NB4 (cell line): ENCODE measurements at regions not wholly inside any gene's neighbourhood (a gene's known extent, or its start where the extent isn't known, plus 50 kb on each side); places are given as distances from the start of the nearest gene placed in this dataset.
"Not testable (repeated sequence)": the region's sequence is repeated elsewhere in the genome, so short reads cannot be mapped to it uniquely, and the experiment has no call there.

Source experiments
- MYC ChIP-seq: IDR thresholded peaks from 2 replicates; pipeline ENCODE4 v1.6.1; 2011; ENCODE audit warnings: low read depth, low read length
- POLR2A ChIP-seq: IDR thresholded peaks from 2 replicates; pipeline ENCODE4 v1.6.1; 2011; ENCODE audit warnings: mild to moderate bottlenecking; ENCODE audit not compliant: insufficient read length; ENCODE audit errors: extremely low read depth
- TF ChIP-seq, protein P1 (sequence below): IDR thresholded peaks from one replicate; pipeline ENCODE4 v1.5.1; 2012; ENCODE audit warnings: low read depth, low read length

DNA sequence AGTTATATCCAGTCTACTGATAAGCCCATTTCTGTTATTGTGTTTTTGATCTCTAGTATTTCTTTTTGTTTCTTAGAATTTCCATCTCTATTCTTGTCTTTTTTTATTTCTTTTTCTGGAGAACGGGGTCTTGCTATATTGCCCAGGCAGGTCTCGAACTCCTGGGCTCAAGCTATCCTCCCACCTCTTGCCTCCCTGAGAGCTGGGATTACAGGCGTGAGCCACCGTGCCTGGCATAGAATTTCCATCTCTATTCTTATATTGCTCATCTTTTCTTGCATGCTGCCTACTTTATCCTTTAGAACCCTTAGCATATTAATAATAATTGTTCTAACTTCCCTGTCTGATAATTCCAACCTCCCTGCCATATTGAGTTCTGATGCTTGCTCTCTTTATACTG lies 55.2 kb upstream of the RPRM start:
- TF ChIP-seq MYC, POLR2A: not testable (repeated sequence)
- TF ChIP-seq, protein P1, sequence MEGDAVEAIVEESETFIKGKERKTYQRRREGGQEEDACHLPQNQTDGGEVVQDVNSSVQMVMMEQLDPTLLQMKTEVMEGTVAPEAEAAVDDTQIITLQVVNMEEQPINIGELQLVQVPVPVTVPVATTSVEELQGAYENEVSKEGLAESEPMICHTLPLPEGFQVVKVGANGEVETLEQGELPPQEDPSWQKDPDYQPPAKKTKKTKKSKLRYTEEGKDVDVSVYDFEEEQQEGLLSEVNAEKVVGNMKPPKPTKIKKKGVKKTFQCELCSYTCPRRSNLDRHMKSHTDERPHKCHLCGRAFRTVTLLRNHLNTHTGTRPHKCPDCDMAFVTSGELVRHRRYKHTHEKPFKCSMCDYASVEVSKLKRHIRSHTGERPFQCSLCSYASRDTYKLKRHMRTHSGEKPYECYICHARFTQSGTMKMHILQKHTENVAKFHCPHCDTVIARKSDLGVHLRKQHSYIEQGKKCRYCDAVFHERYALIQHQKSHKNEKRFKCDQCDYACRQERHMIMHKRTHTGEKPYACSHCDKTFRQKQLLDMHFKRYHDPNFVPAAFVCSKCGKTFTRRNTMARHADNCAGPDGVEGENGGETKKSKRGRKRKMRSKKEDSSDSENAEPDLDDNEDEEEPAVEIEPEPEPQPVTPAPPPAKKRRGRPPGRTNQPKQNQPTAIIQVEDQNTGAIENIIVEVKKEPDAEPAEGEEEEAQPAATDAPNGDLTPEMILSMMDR, result not testable (repeated sequence)
